Endometrial microvascular endothelial cells (primary cell): ENCODE measurements at regions not wholly inside any gene's neighbourhood (a gene's known extent, or its start where the extent isn't known, plus 50 kb on each side); places are given as distances from the start of the nearest gene placed in this dataset.
"Not testable (repeated sequence)": the region's sequence is repeated elsewhere in the genome, so short reads cannot be mapped to it uniquely, and the experiment has no call there.

ENCODE experiments used
- in situ Hi-C: cut with HindIII; loops from 2 replicates; pipeline ENCODE4 v1.10.0; 2017; ENCODE audit warnings: low sequenced_read_pairs, low pct_unique_long_range_greater_than_20kb; ENCODE audit errors: inconsistent ontology term

DNA sequence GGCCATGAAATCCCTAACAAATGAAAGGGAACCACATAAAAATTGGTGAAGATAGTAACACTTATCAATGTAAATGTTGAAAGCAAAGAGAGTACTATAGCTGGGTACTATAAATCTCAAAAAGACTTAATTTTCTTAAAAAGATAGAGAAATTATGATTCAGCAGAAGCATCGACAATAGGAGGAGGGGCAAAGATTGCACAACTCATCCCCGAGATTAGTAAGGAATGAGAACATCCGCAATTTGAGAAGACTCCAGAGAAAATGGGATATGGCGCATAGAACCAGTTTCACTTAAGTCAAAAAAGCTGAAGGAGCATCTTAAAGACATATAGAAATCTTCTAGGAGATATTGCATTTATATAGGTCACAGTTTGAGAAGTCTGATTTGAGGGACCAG lies 220.2 kb upstream of the SLC16A7 start:
- in situ Hi-C loops = no loop called here

DNA sequence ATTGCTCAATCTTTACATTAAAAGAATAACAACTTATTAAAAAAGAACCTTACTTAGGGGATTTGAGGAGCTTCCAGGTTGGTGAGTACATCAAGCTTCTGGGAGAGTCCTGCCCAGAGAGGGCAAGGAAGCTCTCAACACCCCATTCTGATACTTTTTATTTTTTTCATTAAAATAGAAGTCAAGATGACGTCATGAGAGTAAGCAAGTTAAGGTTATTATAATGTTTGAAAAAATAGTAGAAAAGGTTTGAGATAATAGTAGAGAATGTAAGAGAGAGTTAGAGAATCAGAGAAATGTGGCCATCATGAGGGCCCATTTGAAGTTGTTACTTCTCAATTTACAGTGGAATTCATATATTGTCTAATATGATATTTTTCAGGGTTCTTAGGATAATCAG lies 221.0 kb upstream of the SLC16A7 start:
- in situ Hi-C loops = no loop called here

DNA sequence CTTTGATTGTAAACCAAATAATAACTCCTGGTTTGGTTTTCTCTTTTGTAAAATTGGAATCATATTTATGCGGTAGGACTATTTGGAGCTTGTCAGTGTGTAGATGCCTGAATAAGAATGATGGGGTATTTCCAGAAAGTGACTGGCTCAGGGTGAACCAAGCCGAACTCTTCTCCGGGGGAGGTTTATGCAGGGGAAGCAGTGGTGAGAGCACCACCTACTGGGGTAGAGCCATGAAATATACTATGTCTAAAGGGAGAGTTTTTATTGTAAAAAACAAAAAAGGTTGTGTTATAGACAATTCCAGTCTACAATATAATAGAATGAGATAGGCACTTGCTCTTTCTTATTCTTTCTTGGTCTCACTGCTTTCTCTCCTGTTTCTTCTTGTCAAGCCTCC lies 222.9 kb upstream of the SLC16A7 start:
- in situ Hi-C loops = no loop called here

GRCh38 chr12:59370933-59371332 lies 224.9 kb upstream of the SLC16A7 start:
- in situ Hi-C loops = no loop called here

GRCh38 chr12:59365133-59365532 lies 230.7 kb upstream of the SLC16A7 start:
- in situ Hi-C loops = no loop called here

DNA sequence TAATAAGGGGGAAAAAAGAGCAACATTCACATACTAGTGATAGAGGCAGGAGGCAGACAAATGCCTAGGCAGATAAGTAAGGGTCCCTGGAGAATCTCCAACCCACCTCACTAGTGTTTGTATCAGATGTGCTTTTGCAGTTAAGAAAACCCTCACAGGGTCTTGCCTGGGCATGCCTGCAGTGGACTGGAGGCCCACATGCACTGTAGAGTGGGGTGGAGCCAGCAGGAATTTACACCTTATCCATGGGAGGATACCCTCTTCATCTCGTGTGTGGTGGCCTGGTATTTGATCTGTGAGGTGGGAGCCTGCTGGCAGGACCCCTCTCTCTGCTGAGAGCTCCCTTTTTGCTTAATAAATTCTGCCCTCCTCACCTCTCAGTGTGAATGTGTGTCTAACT lies 238.0 kb upstream of the SLC16A7 start:
- in situ Hi-C loops = no loop called here

- in situ Hi-C loops = not testable (repeated sequence)
Measured at GRCh38 chr12:59346248-59346647, 249.6 kb upstream of the SLC16A7 start.

DNA sequence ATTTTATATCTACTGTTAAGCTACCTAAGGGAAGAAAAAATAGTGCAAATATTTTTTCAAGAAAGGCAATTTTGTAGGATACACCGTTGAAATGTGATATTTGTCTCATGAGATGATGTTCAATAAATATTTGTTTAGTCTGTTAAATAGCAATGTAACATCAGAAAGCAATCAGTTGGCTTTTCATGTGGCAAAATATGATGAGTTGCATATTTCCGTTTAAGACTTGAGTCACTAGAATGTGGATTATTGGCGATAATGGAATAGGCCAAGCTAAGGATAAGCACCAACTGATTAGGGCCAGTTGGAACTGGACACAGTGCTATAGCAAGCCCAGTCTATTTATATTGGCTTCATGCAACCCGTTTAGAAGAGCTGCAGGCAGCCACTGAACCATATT lies 250.4 kb upstream of the SLC16A7 start:
- in situ Hi-C loops = no loop called here

- in situ Hi-C loops = no loop called here
Measured at GRCh38 chr12:59344224-59344623, 251.6 kb upstream of the SLC16A7 start.

DNA sequence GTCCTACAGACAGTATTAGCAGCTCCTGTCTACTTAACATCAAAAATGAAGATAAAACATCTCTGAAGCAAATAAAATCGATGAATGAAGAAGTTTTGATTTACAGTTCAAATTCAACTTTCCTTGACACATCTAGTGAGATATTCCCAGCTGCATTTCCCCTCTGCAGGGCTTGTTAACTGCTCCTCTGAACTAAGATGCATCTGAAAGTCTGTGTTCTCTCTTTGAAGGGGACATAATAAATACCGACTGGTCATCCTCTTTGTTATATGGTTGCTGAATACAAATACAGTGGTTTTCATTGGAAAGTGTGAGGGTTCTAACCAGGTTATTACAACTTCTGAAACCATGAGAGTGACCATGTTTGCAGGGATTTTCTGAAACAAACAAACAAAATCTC lies 266.4 kb upstream of the SLC16A7 start:
- in situ Hi-C loops = no loop called here

- in situ Hi-C loops = not testable (repeated sequence)
Measured at GRCh38 chr12:59328395-59329075, 267.3 kb upstream of the SLC16A7 start.

DNA sequence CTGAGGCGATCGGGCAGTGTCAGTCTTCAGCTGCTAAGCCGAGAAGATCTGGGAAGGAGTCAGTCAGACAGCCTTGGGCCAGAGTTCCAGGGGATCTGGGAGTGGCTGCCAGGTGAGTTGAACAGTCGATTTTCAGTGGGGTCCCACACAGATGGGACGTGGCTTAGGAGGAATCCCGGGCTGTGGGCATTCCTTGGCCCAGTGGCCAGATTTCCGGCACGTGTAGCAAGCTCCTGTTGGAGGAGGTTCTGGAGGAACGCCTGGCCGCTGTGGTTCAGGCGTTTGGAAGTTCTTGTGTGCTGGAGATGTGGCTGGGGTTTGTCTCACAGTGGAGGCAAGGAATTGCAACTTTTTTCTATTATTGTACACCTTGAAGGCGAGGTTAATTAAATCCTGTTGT lies 269.4 kb upstream of the SLC16A7 start:
- in situ Hi-C loops = not testable (repeated sequence)

- in situ Hi-C loops = no loop called here
Measured at GRCh38 chr12:59322473-59322872, 273.4 kb upstream of the SLC16A7 start.

DNA sequence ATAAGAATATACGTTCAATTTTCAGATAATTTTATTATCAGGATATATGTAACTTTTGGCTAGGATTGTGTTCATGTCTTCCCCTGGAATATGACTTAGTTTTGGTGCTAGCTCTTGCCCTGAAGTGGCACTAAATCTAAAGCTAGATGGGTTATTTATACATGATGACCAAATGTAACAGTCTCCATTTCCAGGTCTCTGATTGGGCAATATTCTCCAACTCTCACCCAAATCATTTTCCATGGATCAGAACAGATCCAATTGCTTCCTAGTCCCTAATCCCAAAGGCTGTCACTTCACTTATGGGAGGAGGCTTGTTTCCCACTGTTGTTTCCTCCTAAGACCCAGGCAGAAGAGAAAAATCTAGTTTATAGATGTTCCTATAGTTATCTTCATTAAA lies 274.6 kb upstream of the SLC16A7 start:
- in situ Hi-C loops = no loop called here

GRCh38 chr12:59320112-59320511 lies 275.7 kb upstream of the SLC16A7 start:
- in situ Hi-C loops = no loop called here

DNA sequence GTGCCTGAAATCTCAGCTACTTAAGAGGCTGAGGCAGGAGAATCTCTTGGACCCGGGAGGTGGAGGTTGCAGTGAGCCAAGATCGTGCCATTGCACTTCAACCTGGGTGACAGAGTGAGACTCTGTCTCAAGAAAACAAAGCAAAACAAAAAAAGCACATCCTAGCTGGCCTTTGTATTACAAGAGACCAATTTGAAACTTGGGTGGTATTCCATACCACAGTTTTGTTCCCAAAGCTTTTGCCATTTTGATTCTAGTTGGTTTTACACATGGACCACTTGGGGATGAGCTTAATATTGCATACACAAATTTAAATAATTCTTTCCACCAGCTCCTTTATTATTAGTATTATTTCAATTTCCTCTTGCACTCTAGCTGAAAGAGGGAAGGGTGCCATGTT lies 276.9 kb upstream of the SLC16A7 start:
- in situ Hi-C loops = no loop called here

DNA sequence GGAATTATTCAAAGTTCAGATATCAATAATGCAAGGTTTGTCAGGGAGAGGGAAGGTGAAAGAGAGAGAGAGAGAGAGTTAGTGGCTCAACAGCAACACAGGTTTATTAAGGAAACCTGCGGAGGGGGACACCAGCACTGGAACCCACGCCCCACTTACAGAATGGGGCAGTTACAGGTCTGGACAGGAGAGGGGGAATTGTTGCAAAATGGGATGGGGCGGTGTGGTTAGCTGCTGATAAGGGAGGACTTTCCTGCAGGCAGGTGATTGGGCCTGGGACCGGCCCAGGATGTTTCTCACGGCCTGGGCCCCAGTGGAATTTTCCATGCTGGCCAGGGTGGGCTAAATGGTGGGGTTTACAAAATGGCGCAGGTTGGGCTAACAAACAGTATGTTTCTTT lies 278.2 kb upstream of the SLC16A7 start:
- in situ Hi-C loops = no loop called here

DNA sequence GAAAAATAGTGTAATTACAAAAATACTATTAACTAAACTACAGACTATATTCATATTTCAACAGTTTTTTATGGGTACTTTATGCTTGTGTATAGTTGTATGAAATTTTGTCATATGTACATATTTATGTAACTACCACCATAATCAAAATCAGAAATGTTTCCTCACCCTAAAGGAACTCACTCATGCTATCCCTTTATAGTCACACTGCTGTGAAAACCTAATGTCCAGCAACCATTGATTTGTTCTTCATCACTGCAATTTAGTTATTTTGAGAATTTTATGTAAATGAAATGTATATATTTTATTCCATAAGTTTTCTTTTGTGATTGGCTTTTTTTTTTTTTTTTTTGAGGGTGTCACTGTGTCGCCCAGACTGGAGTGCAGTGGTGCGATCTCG lies 278.9 kb upstream of the SLC16A7 start:
- in situ Hi-C loops = no loop called here

DNA sequence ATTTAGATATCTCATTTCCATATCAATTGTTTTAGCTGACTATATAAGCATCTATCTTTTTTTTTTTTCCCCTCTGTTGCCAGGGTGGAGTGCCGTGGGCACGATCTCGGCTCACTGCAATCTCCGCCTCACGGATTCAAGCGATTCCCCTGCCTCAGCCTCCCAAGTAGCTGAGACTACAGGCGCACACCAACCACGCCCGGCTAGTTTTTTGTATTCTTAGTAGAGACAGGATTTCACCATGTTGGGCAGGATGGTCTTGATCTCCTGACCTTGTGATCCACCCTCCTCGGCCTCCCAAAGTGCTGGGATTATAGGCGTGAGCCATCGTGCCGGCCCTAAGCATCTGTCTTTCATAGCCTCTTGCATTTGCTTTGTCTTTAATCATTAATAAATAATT lies 279.5 kb upstream of the SLC16A7 start:
- in situ Hi-C loops = not testable (repeated sequence)

- in situ Hi-C loops = no loop called here
Measured at GRCh38 chr12:59314209-59314608, 281.6 kb upstream of the SLC16A7 start.

- in situ Hi-C loops = no loop called here
Measured at GRCh38 chr12:59304077-59304721, 291.6 kb upstream of the SLC16A7 start.
